ENCODE measurements at regions not wholly inside any gene's neighbourhood (a gene's known extent, or its start where the extent isn't known, plus 50 kb on each side); places are given as distances from the start of the nearest gene placed in this dataset.

- Histone ChIP-seq H3K79me1 (ENCODE audit: low read depth, low read length) (no peaks in the 10 kb centered on the region), H3K36me3 (ENCODE audit: control insufficient read depth in 2 of 4, insufficient read depth in 4 of 4, low read length in 3 of 4) (no peaks in the 10 kb centered on the region), H4K91ac (replicated peaks; ENCODE audit: insufficient read length, low read length) (no peak overlapping the region), H3K9me3 (ENCODE audit: insufficient read depth in 2 of 2, low read depth in 1 of 2, low read length in 1 of 2) (peaks cover 0 to 3% of the 10 kb centered on the region in 2 experiments; a peak in 1 of 4 replicates), H3K27me3 (replicated peaks in 1 of 4; ENCODE audit: control insufficient read depth in 3 of 4, extremely low read depth in 1 of 4, insufficient read depth in 3 of 4, low read length in 3 of 4) (peaks cover 0 to 1% (median 0%) of the 10 kb centered on the region in 4 experiments; a peak in 1 of 7 replicates), H4K20me1 (replicated peaks in 1 of 2; ENCODE audit: control insufficient read depth in 1 of 2, insufficient read depth in 2 of 2, low read length in 2 of 2) (peaks cover 0 to 4% of the 10 kb centered on the region in 2 experiments), H3K4me2 (ENCODE audit: insufficient read depth in 1 of 2, low read depth in 2 of 2, low read length in 2 of 2) (no peak overlapping the region), H2BK12ac (ENCODE audit: low read depth, low read length) (no peak overlapping the region), H3K23me2 (ENCODE audit: low read depth, low read length) (peaks cover 6% of the 10 kb centered on the region; the same call in 1 of the 2 replicates), H2AFZ (ENCODE audit: low read length) (no peak overlapping the region), H3K4me1 (replicated peaks in 1 of 4; ENCODE audit: control insufficient read depth in 3 of 4, insufficient read depth in 4 of 4, low read length in 3 of 4) (no peaks in the 10 kb centered on the region), H3K56ac (replicated peaks; ENCODE audit: insufficient read length, low read depth, low read length) (no peak overlapping the region), H2AK5ac (ENCODE audit: low read depth, low read length) (no peak overlapping the region), H3K79me2 (ENCODE audit: control insufficient read depth in 1 of 2, insufficient read depth in 2 of 2, low read length in 2 of 2) (no peaks in the 10 kb centered on the region), H3K23ac (ENCODE audit: insufficient read length) (no peak overlapping the region), H3K18ac (ENCODE audit: extremely low read depth, low read length) (no peak overlapping the region), H2BK5ac (ENCODE audit: low read depth, low read length) (no peak overlapping the region), H4K8ac (ENCODE audit: extremely low read depth, insufficient read depth, low read length) (no peak overlapping the region), H3K27ac (ENCODE audit: low read depth, low read length) (no peak overlapping the region), H3K4ac (replicated peaks; ENCODE audit: insufficient read length, low read depth, low read length) (no peak overlapping the region), H2BK15ac (ENCODE audit: low read length) (no peak overlapping the region), H3K14ac (ENCODE audit: insufficient read length) (no peak overlapping the region), H3K4me3 (ENCODE audit: extremely low read depth in 1 of 4, insufficient read depth in 2 of 4, low read depth in 3 of 4, low read length in 4 of 4) (no peak overlapping the region), H2BK20ac (ENCODE audit: low read length) (no peak overlapping the region), H4K5ac (ENCODE audit: insufficient read length, low read depth, low read length) (no peak overlapping the region), H2BK120ac (replicated peaks; ENCODE audit: low read depth, low read length) (no peak overlapping the region), H3K9ac (replicated peaks in 1 of 4; ENCODE audit: extremely low read depth in 1 of 4, low read depth in 3 of 4, low read length in 3 of 4) (no peak overlapping the region)
- no peak for TF ChIP-seq E2F6 (IDR thresholded peaks at IDR 0.05)
- no peak for FAIRE-seq
- 78% methylated on average over 5 of the region's 5 CpGs; no CpG with 5 or more reads in 1 of the 2 experiments for WGBS, 2 experiments (ENCODE audit: extremely low coverage in 1 of 2, insufficient coverage in 1 of 2, insufficient read length in 1 of 2, insufficient replicate concordance in 2 of 2, low coverage in 1 of 2, low lambda C conversion rate in 2 of 2, missing lambda C conversion rate in 1 of 2)
- ChIA-PET POLR2A (ENCODE audit: partially characterized antibody) (no interaction called here), CTCF (ENCODE audit: partially characterized antibody) (interaction anchor here (0.6 to 1.4 kb wide), 4 partner anchors 15 to 576 kb away, joined by 3 read pairs; no protein-coding TSS in a partner anchor)
- no peak for DNase-seq (ENCODE audit: low read depth in 1 of 2, low spot score in 2 of 2)
These were observed 86.4 kb upstream of the PIWIL1 start for GRCh38 chr12:130251236-130251780.

Data from H1 (cell line).